ENCODE measurements at regions not wholly inside any gene's neighbourhood (a gene's known extent, or its start where the extent isn't known, plus 50 kb on each side); places are given as distances from the start of the nearest gene placed in this dataset.
"Not testable (repeated sequence)": the region's sequence is repeated elsewhere in the genome, so short reads cannot be mapped to it uniquely, and the experiment has no call there.

- DNase-seq (ENCODE audit: low read depth): no peak
- no peak for TF ChIP-seq CTCF (conservative IDR thresholded peaks at IDR 0.05; ENCODE audit: low read depth, low read length)
- no peak overlapping the region for H3K4me3 ChIP-seq (ENCODE audit: low read depth, low read length)
Measured at GRCh38 chr7:77484785-77485184, 52.3 kb upstream of the PTPN12 start.

- DNase-seq (ENCODE audit: low read depth): peak; percentile 89
- no peak overlapping the region for H3K4me3 ChIP-seq (ENCODE audit: low read depth, low read length)
- no peak for TF ChIP-seq CTCF (conservative IDR thresholded peaks at IDR 0.05; ENCODE audit: low read depth, low read length)
Measured at GRCh38 chr7:77482015-77482414, 55.1 kb upstream of the PTPN12 start.

GRCh38 chr7:77481615-77482014 is 55.5 kb upstream of the PTPN12 start:
- no peak for TF ChIP-seq CTCF (conservative IDR thresholded peaks at IDR 0.05; ENCODE audit: low read depth, low read length)
- H3K4me3 ChIP-seq (ENCODE audit: low read depth, low read length): no peak overlapping the region
- no peak for DNase-seq (ENCODE audit: low read depth)

- not testable (repeated sequence) for DNase-seq (ENCODE audit: low read depth); H3K4me3 ChIP-seq (ENCODE audit: low read depth, low read length)
Measured at GRCh38 chr7:77480102-77480627, 56.9 kb upstream of the PTPN12 start.

- no peak overlapping the region for H3K4me3 ChIP-seq (ENCODE audit: low read depth, low read length)
- TF ChIP-seq CTCF (conservative IDR thresholded peaks at IDR 0.05; ENCODE audit: low read depth, low read length): no peak
- peak; percentile 20 for DNase-seq (ENCODE audit: low read depth)
Measured at GRCh38 chr7:77479536-77480088, 57.5 kb upstream of the PTPN12 start.

GRCh38 chr7:77476871-77477270 is 60.2 kb upstream of the PTPN12 start:
- TF ChIP-seq CTCF (conservative IDR thresholded peaks at IDR 0.05; ENCODE audit: low read depth, low read length): no peak
- DNase-seq (ENCODE audit: low read depth): no peak
- H3K4me3 ChIP-seq (ENCODE audit: low read depth, low read length): no peak overlapping the region

GRCh38 chr7:77475181-77475580 is 59.0 kb upstream of the GSAP start:
- no peak overlapping the region for H3K4me3 ChIP-seq (ENCODE audit: low read depth, low read length)
- TF ChIP-seq CTCF (conservative IDR thresholded peaks at IDR 0.05; ENCODE audit: low read depth, low read length): no peak
- DNase-seq (ENCODE audit: low read depth): no peak

All from epithelial cell of proximal tubule (primary cell).